ENCODE measurements at regions not wholly inside any gene's neighbourhood (a gene's known extent, or its start where the extent isn't known, plus 50 kb on each side); places are given as distances from the start of the nearest gene placed in this dataset.

DNA sequence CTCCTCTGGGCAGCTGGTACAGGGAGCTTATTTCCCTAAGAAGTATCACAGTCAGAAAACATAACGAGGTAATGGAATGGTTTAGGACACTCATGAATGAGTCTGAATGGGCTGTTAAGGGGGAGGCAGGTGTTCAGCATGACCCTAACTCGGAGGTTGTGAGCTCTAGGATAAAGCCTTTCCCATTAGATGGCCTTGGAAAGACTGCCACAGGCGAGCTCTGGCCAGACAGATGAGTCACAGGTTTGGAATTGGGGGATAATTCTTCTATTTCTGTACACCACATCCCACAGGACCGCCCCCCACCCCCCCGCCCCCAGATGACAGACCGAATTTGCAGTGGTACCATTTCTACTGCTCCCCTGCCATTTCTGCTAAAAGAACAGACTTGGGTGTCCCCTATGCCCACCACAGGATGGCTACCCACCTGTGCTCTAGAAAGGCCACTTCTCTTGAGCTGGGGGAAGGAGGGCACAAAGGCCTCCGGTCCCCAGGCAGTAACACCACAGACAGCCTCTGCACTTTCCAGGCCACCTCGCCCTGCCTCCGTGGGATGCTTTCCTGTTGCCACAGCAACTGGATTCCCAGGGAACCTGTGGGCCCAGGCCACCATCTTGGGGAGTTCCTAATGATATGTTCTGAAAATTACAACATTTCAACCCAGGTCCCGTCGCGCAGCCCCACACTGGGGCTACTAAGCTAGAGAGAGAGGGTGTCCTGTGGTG, 76.7 kb downstream of the TRIM29 start:
- DNase-seq (ENCODE audit: low read depth, low spot score): no peak
- no peak overlapping the region for H3K27ac ChIP-seq
- no peaks in the 10 kb centered on the region for H3K36me3 ChIP-seq (ENCODE audit: insufficient read depth, low read length)
- H3K9ac ChIP-seq (ENCODE audit: insufficient read length): no peak overlapping the region
- no peaks in the 10 kb centered on the region for H3K9me3 ChIP-seq (ENCODE audit: low read depth, low read length)
- TF ChIP-seq POLR2AphosphoS5 (IDR thresholded peaks at IDR 0.05; ENCODE audit: borderline replicate concordance, low read depth, low read length): no peak
- H3K4me3 ChIP-seq: no peak overlapping the region

DNA sequence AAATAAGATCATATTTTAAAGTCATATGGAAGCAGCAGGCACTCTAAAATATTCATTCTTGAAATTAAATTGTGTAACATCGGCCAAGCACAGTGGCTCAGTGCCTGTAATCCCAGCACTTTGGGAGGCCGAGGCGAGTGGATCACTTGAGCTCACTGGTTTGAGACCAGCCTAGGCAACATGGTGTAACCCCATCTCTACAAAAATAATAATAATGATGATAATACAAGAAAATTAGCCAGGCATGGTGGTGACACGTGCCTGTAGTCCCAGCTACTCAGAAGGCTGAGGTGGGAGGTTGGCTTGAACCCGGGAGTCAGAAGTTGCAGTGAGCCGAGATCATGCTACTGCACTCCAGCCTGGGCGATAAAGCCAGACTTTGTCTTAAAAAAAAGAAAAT, 77.4 kb downstream of the TRIM29 start:
- H3K27ac ChIP-seq: no peak overlapping the region
- no peak overlapping the region for H3K4me3 ChIP-seq
- H3K9me3 ChIP-seq (ENCODE audit: low read depth, low read length): no peaks in the 10 kb centered on the region
- no peak overlapping the region for H3K9ac ChIP-seq (ENCODE audit: insufficient read length)
- H3K36me3 ChIP-seq (ENCODE audit: insufficient read depth, low read length): no peaks in the 10 kb centered on the region
- no peak for DNase-seq (ENCODE audit: low read depth, low spot score)
- TF ChIP-seq FOXP2 (optimal IDR thresholded peaks at IDR 0.05; ENCODE audit: control extremely low read depth, extremely low read length, insufficient read depth): no peak
- no peak for TF ChIP-seq EZH2 (IDR thresholded peaks at IDR 0.05)

DNA sequence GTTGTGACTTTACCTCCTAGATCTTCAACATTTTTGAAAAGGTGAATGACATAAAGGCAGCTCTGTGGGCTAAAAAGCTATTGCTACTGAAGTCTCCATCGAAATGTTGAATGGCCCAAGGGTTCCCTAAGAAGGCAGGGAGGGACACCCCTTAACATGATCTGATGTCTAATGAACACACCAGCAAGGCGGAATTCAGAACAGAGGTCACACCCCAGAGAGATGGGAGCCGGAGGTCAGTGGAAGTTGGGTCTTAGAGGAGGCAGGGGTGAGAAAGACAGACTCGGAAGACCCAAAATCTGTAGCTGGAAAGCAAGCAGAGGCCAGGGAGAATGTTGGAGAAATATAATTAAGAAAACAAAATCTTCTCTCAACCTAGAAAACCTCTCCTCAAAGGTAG, 79.0 kb downstream of the TRIM29 start:
- Histone ChIP-seq H3K4me3 (no peak overlapping the region), H3K27ac (no peak overlapping the region), H3K9me3 (ENCODE audit: low read depth, low read length) (no peaks in the 10 kb centered on the region), H3K9ac (ENCODE audit: insufficient read length) (no peak overlapping the region), H3K36me3 (ENCODE audit: insufficient read depth, low read length) (no peaks in the 10 kb centered on the region)
- no peak for DNase-seq (ENCODE audit: low read depth, low spot score)
- TF ChIP-seq POLR2AphosphoS5 (IDR thresholded peaks at IDR 0.05; ENCODE audit: borderline replicate concordance, low read depth, low read length): no peak
- no peak for TF ChIP-seq FOXP2 (optimal IDR thresholded peaks at IDR 0.05; ENCODE audit: control extremely low read depth, extremely low read length, insufficient read depth)
- no peak for TF ChIP-seq EZH2 (IDR thresholded peaks at IDR 0.05)

DNA sequence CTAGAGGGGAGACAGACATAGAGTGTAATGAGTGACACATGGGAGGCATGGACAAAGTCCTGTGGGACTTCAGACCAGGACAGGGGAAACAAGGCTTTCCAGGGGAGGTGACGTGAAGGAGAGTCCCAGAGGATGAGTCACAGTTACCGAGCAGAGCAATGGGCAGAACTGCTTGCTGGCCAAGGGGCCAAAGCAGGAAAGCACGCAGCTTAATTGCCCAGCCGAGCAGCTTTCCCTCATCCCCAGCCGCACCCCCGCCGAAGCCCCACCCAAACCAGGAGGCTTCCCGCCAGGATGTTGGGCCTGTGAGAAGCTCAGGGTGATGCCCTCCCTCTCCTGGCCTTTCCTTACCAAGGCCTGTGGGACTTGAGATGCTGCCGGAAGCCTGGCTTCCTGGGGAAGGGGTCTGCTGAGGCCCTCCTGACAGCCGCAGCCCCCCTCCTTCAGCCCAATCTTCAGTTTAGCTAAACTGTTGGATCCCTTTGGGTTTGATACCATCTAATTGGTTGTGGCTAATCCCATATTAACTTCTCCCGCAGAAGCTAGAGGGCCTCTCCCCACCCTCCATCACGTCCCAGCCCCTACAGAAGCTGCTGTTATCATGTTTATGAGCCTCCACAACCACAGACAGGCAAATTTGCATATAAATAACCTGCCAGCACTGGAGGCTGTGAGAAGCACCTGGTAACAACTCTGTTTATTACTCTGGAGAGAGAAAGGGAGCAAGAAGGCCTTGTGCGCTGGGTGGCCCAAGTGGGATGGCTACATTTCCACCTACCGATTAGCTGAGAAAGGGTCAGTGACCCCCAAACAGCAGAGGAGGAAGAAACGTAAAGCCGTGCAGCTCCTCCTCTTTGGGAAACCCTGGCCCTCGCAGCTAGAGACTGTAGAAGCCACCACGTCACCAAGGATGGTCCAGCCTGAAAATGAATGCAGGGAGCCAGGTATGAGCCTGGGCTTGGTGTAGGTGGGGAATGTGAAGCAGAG, 80.0 kb downstream of the TRIM29 start:
- no peak for TF ChIP-seq POLR2AphosphoS5 (IDR thresholded peaks at IDR 0.05; ENCODE audit: borderline replicate concordance, low read depth, low read length)
- no peak for TF ChIP-seq EZH2 (IDR thresholded peaks at IDR 0.05)
- no peak for TF ChIP-seq FOXP2 (optimal IDR thresholded peaks at IDR 0.05; ENCODE audit: control extremely low read depth, extremely low read length, insufficient read depth)
- Histone ChIP-seq H3K4me3 (no peak overlapping the region), H3K9me3 (ENCODE audit: low read depth, low read length) (no peaks in the 10 kb centered on the region), H3K9ac (ENCODE audit: insufficient read length) (no peak overlapping the region), H3K36me3 (ENCODE audit: insufficient read depth, low read length) (no peaks in the 10 kb centered on the region), H3K27ac (no peak overlapping the region)
- no peak for DNase-seq (ENCODE audit: low read depth, low spot score)

DNA sequence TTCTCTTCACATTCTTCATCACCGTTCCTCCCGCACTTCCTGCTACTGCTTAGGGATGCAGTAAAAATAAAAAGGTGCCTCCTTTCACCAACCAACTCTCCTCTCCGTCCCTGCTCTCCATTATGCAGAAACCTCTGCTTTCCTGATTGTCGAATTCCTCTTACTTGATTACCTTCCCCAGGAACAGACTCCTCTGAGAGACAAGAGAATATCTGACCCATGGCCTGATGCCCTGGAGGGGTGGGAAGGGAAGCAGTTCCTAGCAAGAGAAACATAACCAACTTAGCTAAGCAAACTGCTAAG, 80.9 kb downstream of the TRIM29 start:
- DNase-seq (ENCODE audit: low read depth, low spot score): no peak
- H3K27ac ChIP-seq: no peak overlapping the region
- H3K36me3 ChIP-seq (ENCODE audit: insufficient read depth, low read length): no peaks in the 10 kb centered on the region
- no peak for TF ChIP-seq EZH2 (IDR thresholded peaks at IDR 0.05)
- no peak for TF ChIP-seq POLR2AphosphoS5 (IDR thresholded peaks at IDR 0.05; ENCODE audit: borderline replicate concordance, low read depth, low read length)
- TF ChIP-seq FOXP2 (optimal IDR thresholded peaks at IDR 0.05; ENCODE audit: control extremely low read depth, extremely low read length, insufficient read depth): no peak
- H3K4me3 ChIP-seq: no peak overlapping the region
- H3K9me3 ChIP-seq (ENCODE audit: low read depth, low read length): no peaks in the 10 kb centered on the region
- H3K9ac ChIP-seq (ENCODE audit: insufficient read length): no peak overlapping the region

DNA sequence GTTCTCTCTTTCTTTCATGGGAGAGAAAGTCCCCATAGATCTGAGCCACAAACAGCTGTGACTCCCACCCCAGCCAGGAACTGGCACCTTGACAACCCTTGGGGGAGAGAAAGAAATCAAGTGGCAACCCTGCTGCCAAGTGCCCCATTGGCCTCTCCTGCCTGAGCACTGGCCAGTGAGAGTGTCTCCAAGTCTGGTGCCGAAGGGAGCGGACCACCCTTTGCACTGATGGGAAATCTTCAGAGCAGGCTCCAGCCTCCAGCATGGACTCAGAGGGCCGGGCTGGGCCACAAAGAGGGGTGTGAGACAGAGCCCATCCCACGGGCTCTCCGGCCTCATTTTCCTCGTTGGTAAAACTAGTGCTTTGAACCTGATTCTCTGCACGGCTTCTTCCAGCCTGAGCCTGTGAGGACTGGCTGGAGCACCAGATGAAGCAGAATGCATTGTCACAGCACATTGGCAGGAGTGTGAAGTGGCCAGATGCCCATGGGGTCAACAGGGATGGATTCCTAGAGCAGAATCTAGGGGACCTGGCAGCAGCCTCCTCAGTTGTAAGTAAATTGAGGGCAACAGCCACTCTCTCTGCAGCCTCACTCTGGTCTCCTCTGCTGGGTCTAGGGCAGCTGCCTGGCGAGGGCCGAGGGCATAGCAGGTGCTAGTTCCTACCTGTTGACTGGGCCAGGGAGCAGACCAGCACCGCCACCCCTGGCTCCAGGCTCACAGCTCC, 81.4 kb downstream of the TRIM29 start:
- no peak for TF ChIP-seq POLR2AphosphoS5 (IDR thresholded peaks at IDR 0.05; ENCODE audit: borderline replicate concordance, low read depth, low read length)
- no peak for TF ChIP-seq EZH2 (IDR thresholded peaks at IDR 0.05)
- no peak for TF ChIP-seq FOXP2 (optimal IDR thresholded peaks at IDR 0.05; ENCODE audit: control extremely low read depth, extremely low read length, insufficient read depth)
- DNase-seq (ENCODE audit: low read depth, low spot score): no peak
- H3K9me3 ChIP-seq (ENCODE audit: low read depth, low read length): no peaks in the 10 kb centered on the region
- H3K4me3 ChIP-seq: no peak overlapping the region
- no peak overlapping the region for H3K9ac ChIP-seq (ENCODE audit: insufficient read length)
- no peak overlapping the region for H3K27ac ChIP-seq
- no peaks in the 10 kb centered on the region for H3K36me3 ChIP-seq (ENCODE audit: insufficient read depth, low read length)

DNA sequence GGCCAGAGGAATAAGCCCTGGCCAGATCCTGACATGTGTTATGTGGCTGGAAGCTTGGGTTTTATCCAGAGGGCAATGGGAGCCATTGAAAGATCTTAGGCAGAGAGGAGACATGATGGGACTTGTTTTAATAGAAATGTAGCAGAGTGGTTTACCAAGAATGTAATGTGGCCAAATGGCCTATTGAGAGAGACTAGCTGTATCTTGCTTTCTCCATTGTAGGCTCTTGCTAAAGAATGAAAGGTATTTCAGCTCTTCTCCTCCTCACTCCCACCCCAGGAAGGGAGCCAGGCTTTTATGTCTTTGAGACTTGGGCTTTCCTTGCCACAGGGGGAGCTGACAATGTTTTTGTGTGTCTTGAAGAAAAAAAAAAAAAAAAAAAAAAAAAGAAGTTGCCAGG, 82.3 kb downstream of the TRIM29 start:
- no peak for TF ChIP-seq FOXP2 (optimal IDR thresholded peaks at IDR 0.05; ENCODE audit: control extremely low read depth, extremely low read length, insufficient read depth)
- TF ChIP-seq POLR2AphosphoS5 (IDR thresholded peaks at IDR 0.05; ENCODE audit: borderline replicate concordance, low read depth, low read length): no peak
- no peak for TF ChIP-seq EZH2 (IDR thresholded peaks at IDR 0.05)
- DNase-seq (ENCODE audit: low read depth, low spot score): no peak
- Histone ChIP-seq H3K4me3 (no peak overlapping the region), H3K9ac (ENCODE audit: insufficient read length) (no peak overlapping the region), H3K27ac (no peak overlapping the region), H3K36me3 (ENCODE audit: insufficient read depth, low read length) (no peaks in the 10 kb centered on the region), H3K9me3 (ENCODE audit: low read depth, low read length) (no peaks in the 10 kb centered on the region)

DNA sequence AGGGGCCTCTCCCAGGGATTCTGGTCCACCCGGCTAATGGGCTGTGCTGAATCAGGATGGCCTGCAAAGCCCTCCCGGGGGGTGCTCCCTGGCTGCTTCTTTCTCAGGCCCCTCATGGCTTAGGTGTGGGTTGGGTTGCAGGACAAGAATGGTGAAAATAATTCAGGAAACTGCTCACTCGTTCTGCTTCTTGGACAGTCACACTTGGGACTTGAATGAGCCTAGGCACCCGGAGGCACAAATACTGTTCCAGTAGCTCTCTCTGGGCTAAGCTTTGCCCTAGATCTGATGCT, 83.2 kb downstream of the TRIM29 start:
- Histone ChIP-seq H3K4me3 (no peak overlapping the region), H3K9ac (ENCODE audit: insufficient read length) (no peak overlapping the region), H3K27ac (no peak overlapping the region), H3K9me3 (ENCODE audit: low read depth, low read length) (no peaks in the 10 kb centered on the region), H3K36me3 (ENCODE audit: insufficient read depth, low read length) (no peaks in the 10 kb centered on the region)
- no peak for DNase-seq (ENCODE audit: low read depth, low spot score)
- TF ChIP-seq FOXP2 (optimal IDR thresholded peaks at IDR 0.05; ENCODE audit: control extremely low read depth, extremely low read length, insufficient read depth) (no peak), EZH2 (IDR thresholded peaks at IDR 0.05) (no peak), POLR2AphosphoS5 (IDR thresholded peaks at IDR 0.05; ENCODE audit: borderline replicate concordance, low read depth, low read length) (no peak)

All from SK-N-MC (cell line).